ENCODE measurements at regions not wholly inside any gene's neighbourhood (a gene's known extent, or its start where the extent isn't known, plus 50 kb on each side); places are given as distances from the start of the nearest gene placed in this dataset.

GRCh38 chr2:153197402-153198386 lies 280.9 kb downstream of the RPRM start:
- in situ Hi-C loops (cut with HindIII; ENCODE audit: low sequenced_read_pairs) = no loop called here

GRCh38 chr2:153196378-153197058 lies 282.0 kb downstream of the RPRM start:
- in situ Hi-C loops (cut with HindIII; ENCODE audit: low sequenced_read_pairs) = no loop called here

GRCh38 chr2:153195342-153195741 lies 283.2 kb downstream of the RPRM start:
- in situ Hi-C loops (cut with HindIII; ENCODE audit: low sequenced_read_pairs) = no loop called here

- in situ Hi-C loops (cut with HindIII; ENCODE audit: low sequenced_read_pairs) = no loop called here
Observed at GRCh38 chr2:153189091-153189888, 289.3 kb downstream of the RPRM start.

- in situ Hi-C loops (cut with HindIII; ENCODE audit: low sequenced_read_pairs) = no loop called here
Observed at GRCh38 chr2:153179808-153180207, 298.8 kb downstream of the RPRM start.

GRCh38 chr2:153169609-153170008 lies 309.0 kb downstream of the RPRM start:
- in situ Hi-C loops (cut with HindIII; ENCODE audit: low sequenced_read_pairs) = no loop called here

- in situ Hi-C loops (cut with HindIII; ENCODE audit: low sequenced_read_pairs) = no loop called here
Observed at GRCh38 chr2:153165021-153165420, 313.5 kb downstream of the RPRM start.

GRCh38 chr2:153163055-153163454 lies 315.5 kb downstream of the RPRM start:
- in situ Hi-C loops (cut with HindIII; ENCODE audit: low sequenced_read_pairs) = no loop called here

- in situ Hi-C loops (cut with HindIII; ENCODE audit: low sequenced_read_pairs) = no loop called here
Observed at GRCh38 chr2:153156743-153157142, 321.8 kb downstream of the RPRM start.

- in situ Hi-C loops (cut with HindIII; ENCODE audit: low sequenced_read_pairs) = no loop called here
Observed at GRCh38 chr2:153152036-153152435, 326.5 kb downstream of the RPRM start.

- in situ Hi-C loops (cut with HindIII; ENCODE audit: low sequenced_read_pairs) = no loop called here
Observed at GRCh38 chr2:153145470-153145978, 333.0 kb downstream of the RPRM start.

- in situ Hi-C loops (cut with HindIII; ENCODE audit: low sequenced_read_pairs) = no loop called here
Observed at GRCh38 chr2:153143540-153143939, 335.0 kb downstream of the RPRM start.

- in situ Hi-C loops (cut with HindIII; ENCODE audit: low sequenced_read_pairs) = no loop called here
Observed at GRCh38 chr2:153140498-153140897, 338.1 kb downstream of the RPRM start.

- in situ Hi-C loops (cut with HindIII; ENCODE audit: low sequenced_read_pairs) = no loop called here
Observed at GRCh38 chr2:153138651-153139375, 339.7 kb downstream of the RPRM start.

- in situ Hi-C loops (cut with HindIII; ENCODE audit: low sequenced_read_pairs) = no loop called here
Observed at GRCh38 chr2:153136216-153136615, 342.3 kb downstream of the RPRM start.

GRCh38 chr2:153134725-153135124 lies 343.8 kb downstream of the RPRM start:
- in situ Hi-C loops (cut with HindIII; ENCODE audit: low sequenced_read_pairs) = no loop called here

GRCh38 chr2:153133716-153134115 lies 344.8 kb downstream of the RPRM start:
- in situ Hi-C loops (cut with HindIII; ENCODE audit: low sequenced_read_pairs) = no loop called here

- in situ Hi-C loops (cut with HindIII; ENCODE audit: low sequenced_read_pairs) = no loop called here
Observed at GRCh38 chr2:153132418-153132817, 346.1 kb downstream of the RPRM start.

- in situ Hi-C loops (cut with HindIII; ENCODE audit: low sequenced_read_pairs) = no loop called here
Observed at GRCh38 chr2:153115141-153115540, 363.4 kb downstream of the RPRM start.

- in situ Hi-C loops (cut with HindIII; ENCODE audit: low sequenced_read_pairs) = no loop called here
Observed at GRCh38 chr2:153110486-153110885, 368.1 kb downstream of the RPRM start.

All from DLD1 (cell line).